HG03064 (cell line): ENCODE measurements at regions not wholly inside any gene's neighbourhood (a gene's known extent, or its start where the extent isn't known, plus 50 kb on each side); places are given as distances from the start of the nearest gene placed in this dataset.

ENCODE experiments used
- ATAC-seq: cut with Tn5 transposase; IDR thresholded peaks from one replicate; pipeline ENCODE4 v1.9.1; 2021; ENCODE audit warnings: low read depth; ENCODE audit not compliant: unreplicated experiment

GRCh38 chr19:30228113-30228834 lies 143.9 kb upstream of the ZNF536 start:
- no peak for ATAC-seq

DNA sequence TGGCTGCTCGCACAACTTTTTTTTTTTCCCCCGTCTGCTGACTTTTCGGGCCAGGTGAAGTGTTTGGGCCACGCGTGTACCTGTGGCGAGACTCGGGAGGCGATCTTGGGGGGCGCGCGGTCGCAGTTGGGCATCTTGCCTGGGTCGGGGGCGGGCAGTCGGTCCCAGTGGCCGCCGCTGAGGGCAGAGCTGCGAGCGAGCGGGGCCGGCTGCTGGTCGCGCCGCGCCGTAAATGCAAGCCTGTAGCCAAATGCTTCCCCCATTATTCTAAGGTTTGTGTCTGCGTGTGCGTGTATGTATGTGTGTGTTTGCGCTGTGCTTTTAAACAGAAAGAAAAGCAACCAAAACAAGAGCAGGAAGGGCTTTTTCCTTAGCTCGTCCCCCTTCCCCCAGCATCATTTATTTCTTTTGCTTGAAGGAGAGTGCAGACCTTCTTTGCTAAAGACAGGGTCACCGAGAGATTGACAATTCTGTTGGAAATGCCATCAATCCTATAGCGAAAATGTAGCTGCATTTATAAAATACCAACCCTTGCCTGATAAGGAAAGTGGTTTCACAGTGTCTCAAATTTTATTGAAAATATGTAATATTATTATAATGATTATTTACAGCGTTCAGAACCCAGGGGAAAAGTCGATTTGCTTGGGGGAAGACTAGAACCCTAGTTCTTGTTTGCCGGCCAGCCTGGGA lies 143.2 kb upstream of the ZNF536 start:
- no peak for ATAC-seq

- no peak for ATAC-seq
These were observed 142.5 kb upstream of the ZNF536 start for GRCh38 chr19:30229525-30230174.

DNA sequence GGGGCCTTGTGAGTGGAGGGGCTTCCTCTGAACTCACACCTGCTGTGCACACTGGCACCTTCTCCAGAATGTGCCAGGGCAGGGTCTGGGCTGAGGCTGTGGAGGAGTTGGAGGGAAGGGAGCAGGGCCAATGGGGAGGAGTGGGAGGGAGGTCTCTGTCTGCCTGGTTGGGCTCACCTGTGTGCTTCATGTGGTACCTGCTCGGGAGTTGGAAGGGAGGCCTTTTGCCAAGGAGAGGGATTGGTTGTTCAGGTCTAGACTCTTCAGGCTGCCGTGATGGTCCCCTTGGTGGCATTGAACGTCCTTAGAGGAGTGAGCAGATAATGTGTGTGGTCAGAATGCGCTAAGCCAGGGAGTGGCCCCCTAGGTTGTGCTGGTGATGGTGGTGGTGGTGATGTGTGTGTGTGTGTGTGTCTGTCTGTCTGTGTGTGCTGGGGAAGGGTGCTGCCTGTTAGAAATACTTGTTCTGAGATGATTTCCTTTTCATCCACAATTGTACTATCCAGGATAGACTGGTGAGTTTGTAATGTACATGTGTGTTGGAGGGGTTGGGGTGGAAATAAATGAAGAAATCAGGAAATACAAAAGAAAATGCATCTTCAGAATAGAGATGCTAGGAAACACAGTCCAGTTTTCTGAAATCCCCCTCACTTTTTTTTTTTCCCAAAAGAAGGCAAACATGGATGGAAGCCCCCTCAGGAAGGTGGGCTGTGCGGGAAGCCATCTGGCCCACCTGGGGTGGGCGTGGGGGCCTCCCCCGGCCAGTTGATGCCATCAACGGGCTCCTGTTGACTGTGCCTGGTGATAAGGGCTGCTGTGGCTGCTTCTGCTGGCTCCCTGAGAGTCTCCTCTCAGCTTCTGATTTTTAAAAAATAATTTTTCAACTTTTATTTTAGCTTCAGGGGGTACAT lies 140.5 kb upstream of the ZNF536 start:
- ATAC-seq: no peak

DNA sequence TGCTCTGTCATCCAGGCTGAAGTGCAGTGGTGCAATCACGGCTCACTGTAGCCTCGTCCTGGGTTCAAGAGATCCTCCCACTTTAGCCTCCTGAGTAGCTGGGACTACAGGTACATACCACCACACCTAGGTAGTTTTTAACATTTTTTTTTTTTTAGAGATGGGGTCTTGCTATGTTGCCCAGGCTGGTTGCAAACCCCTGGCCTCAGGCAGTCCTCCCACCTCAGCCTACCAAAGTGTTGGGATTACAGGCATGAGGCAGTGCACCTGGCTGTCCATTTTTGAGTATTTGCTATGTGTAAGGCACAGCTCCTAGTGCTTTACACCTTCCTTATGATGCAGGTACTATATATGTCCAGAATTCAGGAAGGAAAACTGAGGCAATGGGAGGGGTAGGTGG lies 138.8 kb upstream of the ZNF536 start:
- ATAC-seq: no peak

GRCh38 chr19:30235946-30236345 lies 136.2 kb upstream of the ZNF536 start:
- no peak for ATAC-seq

DNA sequence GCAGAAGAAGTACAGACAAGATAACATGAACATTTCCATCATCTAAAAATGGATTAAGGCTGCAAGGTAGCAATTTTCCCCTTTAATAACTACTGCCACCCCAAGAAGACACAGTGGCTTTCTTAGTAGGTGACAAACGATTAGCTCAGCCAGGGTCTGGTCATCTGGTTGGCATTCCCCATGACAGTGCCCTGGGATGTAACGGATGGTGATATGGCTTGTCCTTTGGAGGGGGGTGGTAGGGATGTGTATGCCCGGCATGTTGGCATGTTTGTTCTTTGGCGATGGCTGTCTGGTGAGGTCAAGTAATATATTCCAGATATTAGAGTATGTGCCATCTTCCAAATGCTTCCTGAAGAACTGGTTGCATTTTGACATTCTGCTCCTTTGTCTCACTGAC lies 135.6 kb upstream of the ZNF536 start:
- no peak for ATAC-seq

DNA sequence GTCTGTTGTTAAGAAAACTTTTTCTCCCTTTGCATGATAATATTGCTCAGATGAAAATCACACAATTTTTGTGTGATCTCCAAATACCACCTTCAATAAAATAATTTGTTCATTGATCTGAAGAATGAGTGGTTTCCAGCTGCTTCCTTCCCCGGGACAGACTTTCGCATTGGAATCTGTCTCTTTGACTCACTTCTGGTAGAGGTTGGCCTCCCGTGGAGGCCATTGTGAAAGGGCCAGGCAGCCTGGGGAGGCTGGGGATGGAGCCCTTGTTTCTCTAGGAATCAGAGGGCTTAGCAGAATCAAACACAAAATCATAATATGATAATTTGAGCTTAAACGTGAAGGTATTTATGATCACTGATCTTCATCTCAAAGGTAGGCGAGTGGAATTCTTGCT lies 135.0 kb upstream of the ZNF536 start:
- ATAC-seq: no peak

DNA sequence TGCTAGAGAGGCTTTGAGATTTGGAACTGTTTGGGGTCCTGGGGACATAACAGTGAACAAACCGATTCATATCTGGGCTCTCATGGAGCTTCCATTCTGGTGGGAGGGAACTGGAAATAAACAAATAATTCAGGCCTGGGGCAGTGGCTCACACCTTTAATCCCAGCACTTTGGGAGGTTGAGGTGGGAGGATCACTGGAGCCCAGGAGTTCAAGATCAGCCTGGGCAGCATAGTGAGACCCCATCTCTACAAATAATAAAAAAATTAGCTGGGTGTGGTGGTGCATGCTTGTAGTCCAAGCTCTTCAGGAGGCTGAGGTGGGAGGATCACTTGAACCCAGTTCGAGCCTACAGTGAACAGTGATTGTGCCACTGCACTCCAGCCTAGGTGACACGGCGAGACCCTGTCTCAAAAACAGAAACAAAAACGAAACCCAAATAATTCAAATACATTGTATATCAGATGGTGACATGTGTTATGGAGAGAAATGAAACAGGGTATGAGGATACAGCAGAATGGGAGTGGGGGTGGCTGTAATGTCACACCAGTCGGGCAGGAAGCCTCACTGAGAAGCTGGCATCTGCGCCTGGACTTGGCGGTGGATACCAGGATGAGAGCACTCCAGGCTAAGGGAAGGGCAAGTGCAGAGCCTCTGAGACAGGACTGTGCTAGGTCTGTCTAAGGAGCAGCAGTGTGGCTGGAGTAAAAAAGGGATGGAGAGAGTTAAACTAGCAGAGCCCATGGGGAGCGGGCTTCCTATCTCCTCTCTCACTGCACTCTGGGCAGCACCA lies 131.1 kb upstream of the ZNF536 start:
- ATAC-seq: no peak

DNA sequence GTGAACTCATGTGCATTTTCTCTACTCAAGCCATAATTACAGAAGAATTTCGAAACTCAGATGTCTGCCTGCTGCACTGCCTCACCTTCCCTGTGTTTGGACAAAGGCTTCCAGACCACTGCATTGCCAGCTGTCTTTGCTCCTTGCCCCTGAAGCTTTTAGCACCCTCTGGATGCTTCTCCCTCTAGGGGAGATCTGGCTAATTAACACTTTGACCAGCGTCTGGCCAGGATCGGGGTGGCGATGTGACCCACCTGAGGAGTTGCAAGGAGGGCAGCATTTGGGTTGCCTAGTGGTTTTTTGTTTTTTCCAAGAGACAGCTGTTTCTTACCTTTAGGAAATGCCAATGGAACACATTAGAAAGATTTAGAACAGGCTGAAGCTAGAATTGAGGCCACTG lies 127.7 kb upstream of the ZNF536 start:
- no peak for ATAC-seq

DNA sequence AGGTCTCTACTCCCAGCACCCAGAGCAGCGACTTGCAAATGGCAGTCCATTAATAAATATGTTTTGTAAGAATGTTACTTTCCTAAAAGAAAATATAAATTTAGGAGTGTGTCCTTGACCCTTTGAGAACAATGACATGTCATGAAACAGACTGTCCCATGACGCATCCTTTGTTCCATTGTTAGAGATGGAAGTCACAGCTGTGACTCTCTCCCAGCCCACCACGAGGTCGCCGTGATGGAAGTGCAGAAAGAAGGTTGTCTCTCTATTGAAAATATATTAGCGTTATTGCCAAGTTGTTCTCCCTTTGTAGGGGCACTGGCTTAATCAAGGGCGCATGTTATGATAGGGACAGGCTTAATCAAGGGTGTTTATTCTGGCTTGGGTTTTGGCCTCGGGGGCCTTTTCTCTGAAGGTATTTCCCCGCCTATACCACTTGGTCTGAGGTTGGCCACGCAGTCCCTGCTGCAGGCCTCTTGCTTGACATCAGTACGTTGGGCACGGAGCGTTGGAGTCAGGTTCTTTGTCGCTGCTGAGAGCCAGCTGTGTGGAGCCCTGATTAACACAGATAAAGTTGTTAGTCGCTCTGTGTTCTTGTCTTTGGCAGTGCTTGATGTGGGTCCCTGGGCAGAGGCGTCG lies 126.7 kb upstream of the ZNF536 start:
- no peak for ATAC-seq

GRCh38 chr19:30249911-30250310 lies 122.3 kb upstream of the ZNF536 start:
- ATAC-seq: no peak

DNA sequence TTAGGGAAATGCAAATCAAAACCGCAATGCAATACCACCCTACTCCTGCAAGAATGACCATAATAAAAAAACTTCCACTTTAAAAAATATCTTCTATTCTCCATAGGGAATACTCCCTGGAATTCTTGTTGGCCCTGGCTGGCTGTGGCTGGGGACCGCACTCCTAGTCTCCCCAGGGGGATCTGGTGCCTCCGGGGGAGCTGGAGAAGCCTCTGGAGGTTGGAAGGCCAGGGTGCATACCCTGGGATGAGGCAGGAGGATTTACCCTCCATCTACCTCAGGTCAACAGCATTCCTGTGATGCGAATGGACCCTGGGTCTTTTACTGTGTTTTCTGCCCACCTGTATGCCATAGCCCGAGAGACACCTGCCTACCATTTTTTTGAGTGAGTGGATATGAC lies 120.0 kb upstream of the ZNF536 start:
- ATAC-seq: no peak

- no peak for ATAC-seq
These were observed 118.6 kb upstream of the ZNF536 start for GRCh38 chr19:30253581-30253996.

- ATAC-seq: no peak
These were observed 118.0 kb upstream of the ZNF536 start for GRCh38 chr19:30254158-30254557.

DNA sequence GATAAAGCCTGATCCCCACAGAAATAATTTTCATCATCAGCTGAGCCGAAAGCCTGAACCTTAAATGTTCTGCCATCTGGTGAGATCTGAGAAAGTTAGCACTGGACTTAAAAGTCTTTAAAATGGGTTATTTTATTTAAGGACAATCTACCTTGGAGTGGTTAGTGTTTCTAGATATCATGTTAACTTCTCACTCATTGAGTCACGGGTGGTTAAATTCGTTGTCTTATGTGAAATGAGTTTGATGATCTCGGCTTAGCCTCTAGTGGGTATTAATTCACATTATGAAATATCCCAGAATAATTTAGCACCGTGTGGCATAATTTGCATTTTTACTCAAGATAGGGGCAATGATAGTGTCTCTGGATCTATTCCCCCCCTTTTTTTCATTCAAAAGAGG lies 117.4 kb upstream of the ZNF536 start:
- no peak for ATAC-seq

DNA sequence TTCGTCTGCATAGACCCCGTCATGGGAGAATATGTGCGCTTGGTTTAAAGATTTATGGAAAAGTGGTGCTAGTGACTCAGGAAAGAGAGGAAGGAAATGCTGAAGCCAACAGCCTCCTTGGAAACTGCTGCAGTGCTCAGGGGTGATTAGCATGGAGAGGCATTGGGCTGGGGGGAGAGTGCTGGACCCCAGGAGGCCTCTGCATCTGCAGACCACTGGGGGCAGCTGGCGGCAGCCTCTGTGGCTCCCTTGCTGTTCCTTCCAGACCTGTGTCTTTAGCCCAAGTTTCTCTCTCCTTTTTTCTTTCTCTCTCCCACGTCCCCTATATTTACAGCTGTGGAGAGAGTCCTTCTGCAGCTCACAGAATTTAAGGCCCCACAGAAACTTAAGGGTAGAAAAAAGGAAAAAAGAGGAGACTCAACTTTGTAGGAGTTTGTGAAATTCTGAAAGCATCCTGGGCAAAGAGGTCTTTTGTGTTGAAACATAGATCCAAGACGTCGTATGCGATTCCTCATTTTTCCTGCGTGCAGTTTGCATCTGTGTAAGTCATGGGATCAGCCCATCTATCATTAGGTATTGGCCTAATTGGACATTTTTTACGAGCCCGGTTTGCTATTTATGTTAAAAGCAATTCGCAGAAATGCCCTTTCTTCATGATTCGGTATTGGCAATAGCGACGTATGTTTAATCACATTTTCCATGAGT lies 116.2 kb upstream of the ZNF536 start:
- ATAC-seq: no peak

GRCh38 chr19:30256496-30256850 lies 115.7 kb upstream of the ZNF536 start:
- no peak for ATAC-seq

DNA sequence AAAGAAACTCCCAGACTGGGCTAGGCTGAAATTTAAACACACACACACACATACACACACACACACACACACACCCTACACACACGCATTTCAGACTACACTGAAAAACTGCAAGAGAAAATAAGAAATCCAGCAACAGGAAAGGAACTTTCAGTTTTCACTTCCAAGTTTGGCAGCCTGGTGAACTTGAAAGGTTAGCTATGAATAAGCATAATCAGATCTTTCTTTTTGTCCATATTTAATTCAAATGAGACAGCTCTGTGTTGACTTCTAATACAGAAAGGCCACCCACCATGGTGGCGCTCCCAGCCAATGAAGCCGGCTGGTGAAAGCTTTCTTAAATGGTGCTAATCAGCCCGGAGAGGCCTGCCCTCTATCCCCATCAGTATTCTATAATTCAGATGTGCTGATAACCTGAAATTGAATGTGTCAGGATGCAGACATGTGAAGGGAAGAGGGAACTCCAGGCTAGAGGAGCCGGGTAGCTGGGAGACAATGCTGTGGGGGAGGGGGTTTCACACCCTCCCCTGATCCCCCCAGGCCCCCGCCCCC lies 108.3 kb upstream of the ZNF536 start:
- ATAC-seq: no peak
